ENCODE measurements at regions not wholly inside any gene's neighbourhood (a gene's known extent, or its start where the extent isn't known, plus 50 kb on each side); places are given as distances from the start of the nearest gene placed in this dataset.

- in situ Hi-C loops (cut with HindIII; ENCODE audit: low pct_unique_long_range_greater_than_20kb, low sequenced_read_pairs): no loop called here
Observed at GRCh38 chr10:118465300-118465874, 123.3 kb upstream of the FAM204A start.

GRCh38 chr10:118463740-118464139 is 121.6 kb upstream of the FAM204A start:
- no TSS peak for BruUV-seq (replicated peaks)
- intact Hi-C loops (cut with micrococcal nuclease; ENCODE audit: unreplicated experiment): no loop called here
- CTCF ChIA-PET: no interaction called here

More at GRCh38 chr10:118465300-118465874, 123.3 kb upstream of the FAM204A start:
- Histone ChIP-seq H3K27me3 (ENCODE audit: control insufficient read depth, insufficient read depth, low read length) (peaks cover 41% of the 10 kb centered on the region), H3K36me3 (ENCODE audit: control insufficient read depth, insufficient read depth, low read length) (no peaks in the 10 kb centered on the region), H3K27ac (ENCODE audit: low read length) (no peak overlapping the region), H3K4me3 (ENCODE audit: low read depth in 2 of 2, low read length in 2 of 2) (no peak overlapping the region), H3K9me3 (ENCODE audit: control insufficient read depth, insufficient read depth, low read depth, low read length) (no peaks in the 10 kb centered on the region), H3K4me1 (ENCODE audit: control insufficient read depth, insufficient read depth, low read length) (no peaks in the 10 kb centered on the region)
- no peak for DNase-seq (ENCODE audit: low read depth, low spot score)
- no peak for ATAC-seq
- CTCF ChIA-PET: no interaction called here
- POLR2A ChIA-PET: no interaction called here
- TF ChIP-seq TCF7L2 (IDR thresholded peaks at IDR 0.05; ENCODE audit: low read depth, low read length): no peak
- TF ChIP-seq SIN3A (IDR thresholded peaks at IDR 0.05; ENCODE audit: borderline replicate concordance, insufficient read depth, low read depth, low read length): no peak
- TF ChIP-seq POLR2AphosphoS5 (IDR thresholded peaks at IDR 0.05; ENCODE audit: low read depth, low read length): no peak
- no peak for TF ChIP-seq CTCF (IDR thresholded peaks at IDR 0.05)
- TF ChIP-seq REST (IDR thresholded peaks at IDR 0.05; ENCODE audit: insufficient read depth in 1 of 2, low read depth in 2 of 2, low read length in 1 of 2): no peak
- no TSS peak for BruUV-seq (replicated peaks)
- intact Hi-C loops (cut with micrococcal nuclease; ENCODE audit: unreplicated experiment): no loop called here

More at GRCh38 chr10:118463740-118464139, 121.6 kb upstream of the FAM204A start:
- POLR2A ChIA-PET: no interaction called here
- Histone ChIP-seq H3K4me1 (ENCODE audit: control insufficient read depth, insufficient read depth, low read length) (0 out of 2 replicates have a peak, but pooled peaks cover 4% of the 10 kb centered on the region), H3K4me3 (ENCODE audit: low read depth in 2 of 2, low read length in 2 of 2) (no peak overlapping the region), H3K36me3 (ENCODE audit: control insufficient read depth, insufficient read depth, low read length) (no peaks in the 10 kb centered on the region), H3K27me3 (ENCODE audit: control insufficient read depth, insufficient read depth, low read length) (peaks cover 46% of the 10 kb centered on the region), H3K27ac (ENCODE audit: low read length) (no peak overlapping the region), H3K9me3 (ENCODE audit: control insufficient read depth, insufficient read depth, low read depth, low read length) (no peaks in the 10 kb centered on the region)
- no peak for TF ChIP-seq REST (IDR thresholded peaks at IDR 0.05; ENCODE audit: insufficient read depth in 1 of 2, low read depth in 2 of 2, low read length in 1 of 2)
- TF ChIP-seq TCF7L2 (IDR thresholded peaks at IDR 0.05; ENCODE audit: low read depth, low read length): no peak
- in situ Hi-C loops (cut with HindIII; ENCODE audit: low pct_unique_long_range_greater_than_20kb, low sequenced_read_pairs): no loop called here
- ATAC-seq: no peak
- DNase-seq (ENCODE audit: low read depth, low spot score): no peak
